IMR-90 (cell line): ENCODE measurements at regions not wholly inside any gene's neighbourhood (a gene's known extent, or its start where the extent isn't known, plus 50 kb on each side); places are given as distances from the start of the nearest gene placed in this dataset.

Experiments
- ATAC-seq: fragments of 200-7000 bp; cut with Tn5 transposase; 2 replicates; pipeline ENCODE4 v1.9.1; 2020; ENCODE audit warnings: low read depth, mild to moderate bottlenecking, moderate library complexity
- BruUV-seq: library from RNA; stranded (reverse); fragments of 400-500 nt; replicated peaks from 2 replicates; lab custom pipeline; 2021; lab: Mats Ljungman, UMichigan
- CTCF ChIA-PET: fragments of 300-600 bp; formaldehyde crosslinking; extraction: SDS; loops from one replicate; lab custom pipeline; 2021; ENCODE audit warnings: antibody characterized with exemption; lab: Yijun Ruan, JAX
- POLR2A ChIA-PET: fragments of 300-600 bp; sonication (Branson Sonifier 250); formaldehyde crosslinking; loops from one replicate; lab custom pipeline; 2022; ENCODE audit warnings: antibody characterized with exemption; ENCODE audit not compliant: unreplicated experiment; lab: Charles Lee
- DNase-seq: peaks from one replicate; pipeline ENCODE4 v3.0.0; 2013
- H2AFZ ChIP-seq: replicated peaks from 2 replicates; pipeline ENCODE3; 2013; ENCODE audit warnings: low read length, mild to moderate bottlenecking; ENCODE audit not compliant: poor library complexity
- H2AK5ac ChIP-seq: 2 replicates; pipeline ENCODE4 v1.6.1; 2013; ENCODE audit warnings: low read depth, low read length, inconsistent platforms
- H2AK9ac ChIP-seq: replicated peaks from 2 replicates; pipeline ENCODE3; 2013; ENCODE audit warnings: mild to moderate bottlenecking, low read depth, low read length, moderate library complexity; ENCODE audit not compliant: poor library complexity
- H2BK120ac ChIP-seq: 2 replicates; pipeline ENCODE4 v1.6.1; 2013; ENCODE audit warnings: low read depth, low read length, inconsistent platforms
- H2BK15ac ChIP-seq: 3 replicates; pipeline ENCODE4 v1.6.1; 2013; ENCODE audit warnings: low read depth, low read length, inconsistent platforms
- H2BK20ac ChIP-seq: 2 replicates; pipeline ENCODE4 v1.6.1; 2013; ENCODE audit warnings: low read depth, mild to moderate bottlenecking, inconsistent platforms, low read length, moderate library complexity
- H2BK5ac ChIP-seq: 2 replicates; pipeline ENCODE4 v1.6.1; 2013; ENCODE audit warnings: mild to moderate bottlenecking, low read depth, low read length, inconsistent platforms; ENCODE audit not compliant: poor library complexity, severe bottlenecking
- H3K14ac ChIP-seq: replicated peaks from 2 replicates; pipeline ENCODE4 v1.6.1; 2013; ENCODE audit warnings: low read depth, low read length, inconsistent platforms
- H3K18ac ChIP-seq: 2 replicates; pipeline ENCODE4 v1.6.1; 2013; ENCODE audit warnings: low read depth, low read length, control low read depth
- H3K23ac ChIP-seq: 2 replicates; pipeline ENCODE4 v1.6.1; 2013; ENCODE audit warnings: low read depth, low read length, inconsistent platforms
- H3K27ac ChIP-seq: 2 replicates; pipeline ENCODE4 v1.5.1; 2013; ENCODE audit warnings: mild to moderate bottlenecking, control low read depth, low read length; ENCODE audit not compliant: insufficient read depth
- H3K27me3 ChIP-seq: 2 replicates; pipeline ENCODE4 v1.6.1; 2013; ENCODE audit warnings: low read length; ENCODE audit not compliant: control insufficient read depth, insufficient read depth
- H3K36me3 ChIP-seq: 2 replicates; pipeline ENCODE4 v1.6.1; 2013; ENCODE audit warnings: low read length, mixed read lengths; ENCODE audit not compliant: control insufficient read depth, insufficient read depth
- H3K4ac ChIP-seq: 2 replicates; pipeline ENCODE4 v1.6.1; 2013; ENCODE audit warnings: low read depth, low read length, inconsistent platforms
- H3K4me1 ChIP-seq: 2 replicates; pipeline ENCODE4 v1.6.1; 2013; ENCODE audit warnings: low read length, mixed read lengths; ENCODE audit not compliant: control insufficient read depth, insufficient read depth
- H3K4me2 ChIP-seq: 2 replicates; pipeline ENCODE4 v1.6.1; 2013; ENCODE audit warnings: low read depth, mild to moderate bottlenecking, control low read depth, low read length, moderate library complexity
- H3K4me3 ChIP-seq: 2 replicates; pipeline ENCODE4 v1.5.1; 2013; ENCODE audit warnings: low read depth, mild to moderate bottlenecking, control low read depth, low read length, moderate library complexity; ENCODE audit not compliant: insufficient read depth
- H3K56ac ChIP-seq: 2 replicates; pipeline ENCODE4 v1.6.1; 2013; ENCODE audit warnings: low read length, inconsistent platforms; ENCODE audit not compliant: insufficient read depth; ENCODE audit errors: extremely low read depth
- H3K79me1 ChIP-seq, 2 experiments: 2 replicates each; pipeline ENCODE4 v1.6.1; 2013; ENCODE audit warnings: low read length in 2 of 2, inconsistent platforms in 1 of 2, low read depth in 1 of 2
- H3K9ac ChIP-seq: 2 replicates; pipeline ENCODE4 v1.6.1; 2013; ENCODE audit warnings: low read depth, low read length, control low read depth
- H3K9me1 ChIP-seq: 2 replicates; pipeline ENCODE4 v1.6.1; 2013; ENCODE audit warnings: low read length, inconsistent platforms; ENCODE audit not compliant: insufficient read depth
- H3K9me3 ChIP-seq: 2 replicates; pipeline ENCODE4 v1.6.1; 2013; ENCODE audit warnings: low read length; ENCODE audit not compliant: control insufficient read depth, insufficient read depth
- H4K20me1 ChIP-seq: 2 replicates; pipeline ENCODE4 v1.6.1; 2013; ENCODE audit warnings: low read length, inconsistent platforms; ENCODE audit not compliant: insufficient read depth
- H4K5ac ChIP-seq: 2 replicates; pipeline ENCODE4 v1.6.1; 2013; ENCODE audit warnings: mild to moderate bottlenecking, low read depth, low read length, control low read depth
- H4K8ac ChIP-seq, 2 experiments: 2 replicates each; pipeline ENCODE4 v1.6.1; 2013; ENCODE audit warnings: low read depth in 2 of 2, low read length in 2 of 2, control low read depth in 1 of 2, inconsistent platforms in 1 of 2
- H4K91ac ChIP-seq: 2 replicates; pipeline ENCODE4 v1.6.1; 2013; ENCODE audit warnings: low read depth, low read length, inconsistent platforms; ENCODE audit not compliant: insufficient read depth
- BHLHE40 ChIP-seq: fragments of 150-350 bp; IDR thresholded peaks from 2 replicates; pipeline ENCODE4 v1.6.1; 2016; ENCODE audit warnings: mild to moderate bottlenecking, low read depth, low read length
- CEBPB ChIP-seq: IDR thresholded peaks from 2 replicates; pipeline ENCODE4 v1.6.1; 2012; ENCODE audit warnings: low read depth, low read length, improper control_type of control experiment
- CHD1 ChIP-seq: IDR thresholded peaks from 2 replicates; pipeline ENCODE4 v1.6.1; 2012; ENCODE audit warnings: low read depth, low read length, improper control_type of control experiment
- ELK1 ChIP-seq: fragments of 150-350 bp; IDR thresholded peaks from 2 replicates; pipeline ENCODE4 v1.6.1; 2016; ENCODE audit warnings: low read depth, mild to moderate bottlenecking, low read length, moderate library complexity, borderline replicate concordance
- FOS ChIP-seq: fragments of 150-350 bp; IDR thresholded peaks from 2 replicates; pipeline ENCODE4 v1.6.1; 2016; ENCODE audit warnings: low read depth, low read length
- MAFK ChIP-seq: IDR thresholded peaks from 2 replicates; pipeline ENCODE4 v1.6.1; 2012; ENCODE audit warnings: low read depth, low read length, improper control_type of control experiment
- MAZ ChIP-seq: IDR thresholded peaks from 2 replicates; pipeline ENCODE4 v1.6.1; 2012; ENCODE audit warnings: low read depth, mild to moderate bottlenecking, low read length, improper control_type of control experiment, moderate library complexity, borderline replicate concordance
- MXI1 ChIP-seq: IDR thresholded peaks from 2 replicates; pipeline ENCODE4 v1.6.1; 2012; ENCODE audit warnings: low read depth, mild to moderate bottlenecking, low read length, moderate library complexity, borderline replicate concordance
- POLR2A ChIP-seq: IDR thresholded peaks from 2 replicates; pipeline ENCODE4 v1.6.1; 2012; ENCODE audit warnings: mild to moderate bottlenecking, low read depth, low read length
- RAD21 ChIP-seq: IDR thresholded peaks from 2 replicates; pipeline ENCODE4 v1.6.1; 2012; ENCODE audit warnings: low read length, improper control_type of control experiment
- RCOR1 ChIP-seq: IDR thresholded peaks from 2 replicates; pipeline ENCODE4 v1.6.1; 2012; ENCODE audit warnings: mild to moderate bottlenecking, low read length, improper control_type of control experiment; ENCODE audit not compliant: insufficient replicate concordance
- RFX5 ChIP-seq: IDR thresholded peaks from 2 replicates; pipeline ENCODE4 v1.8.0; 2012; ENCODE audit warnings: low read depth, mild to moderate bottlenecking, low read length, moderate library complexity
- SMC3 ChIP-seq: fragments of 150-350 bp; IDR thresholded peaks from 2 replicates; pipeline ENCODE4 v1.6.1; 2016; ENCODE audit warnings: low read depth, mild to moderate bottlenecking, antibody characterized with exemption, low read length, moderate library complexity
- WGBS, 2 experiments: methylation state at CpG; one replicate each; pipeline versions ENCODE4 v1.1.5 to v1.1.7; 2013; ENCODE audit warnings: missing lambda C conversion rate in 2 of 2; ENCODE audit not compliant: insufficient read length in 1 of 2; ENCODE audit errors: extremely low coverage in 2 of 2; 5-methylcytosine and 5-hydroxymethylcytosine counted together
- dilution Hi-C: fragments of 300-500 bp; cut with HindIII; formaldehyde crosslinking; loops from one replicate; pipeline ENCODE4 v1.14.3; 2018; ENCODE audit warnings: low sequenced_read_pairs; ENCODE audit not compliant: unreplicated experiment
- in situ Hi-C: fragments of 300-500 bp; cut with MboI; formaldehyde crosslinking; loops from 3 replicates; pipeline ENCODE4 v1.14.3; 2019; ENCODE audit warnings: low sequenced_read_pairs, inconsistent platforms, mixed read lengths
- intact Hi-C: fragments of 100-400 bp; cut with micrococcal nuclease; formaldehyde crosslinking; loops from 2 replicates; pipeline ENCODE4 v1.10.0; 2022
- TF ChIP-seq, protein P1 (sequence below): conservative IDR thresholded peaks from 2 replicates; pipeline ENCODE4 v1.5.1; 2012; ENCODE audit warnings: mild to moderate bottlenecking, low read depth, low read length, improper control_type of control experiment
- TF ChIP-seq, protein P2 (sequence below): fragments of 150-350 bp; IDR thresholded peaks from 2 replicates; pipeline ENCODE4 v1.6.1; 2017; ENCODE audit warnings: mild to moderate bottlenecking, antibody characterized with exemption, low read length, low read depth

DNA sequence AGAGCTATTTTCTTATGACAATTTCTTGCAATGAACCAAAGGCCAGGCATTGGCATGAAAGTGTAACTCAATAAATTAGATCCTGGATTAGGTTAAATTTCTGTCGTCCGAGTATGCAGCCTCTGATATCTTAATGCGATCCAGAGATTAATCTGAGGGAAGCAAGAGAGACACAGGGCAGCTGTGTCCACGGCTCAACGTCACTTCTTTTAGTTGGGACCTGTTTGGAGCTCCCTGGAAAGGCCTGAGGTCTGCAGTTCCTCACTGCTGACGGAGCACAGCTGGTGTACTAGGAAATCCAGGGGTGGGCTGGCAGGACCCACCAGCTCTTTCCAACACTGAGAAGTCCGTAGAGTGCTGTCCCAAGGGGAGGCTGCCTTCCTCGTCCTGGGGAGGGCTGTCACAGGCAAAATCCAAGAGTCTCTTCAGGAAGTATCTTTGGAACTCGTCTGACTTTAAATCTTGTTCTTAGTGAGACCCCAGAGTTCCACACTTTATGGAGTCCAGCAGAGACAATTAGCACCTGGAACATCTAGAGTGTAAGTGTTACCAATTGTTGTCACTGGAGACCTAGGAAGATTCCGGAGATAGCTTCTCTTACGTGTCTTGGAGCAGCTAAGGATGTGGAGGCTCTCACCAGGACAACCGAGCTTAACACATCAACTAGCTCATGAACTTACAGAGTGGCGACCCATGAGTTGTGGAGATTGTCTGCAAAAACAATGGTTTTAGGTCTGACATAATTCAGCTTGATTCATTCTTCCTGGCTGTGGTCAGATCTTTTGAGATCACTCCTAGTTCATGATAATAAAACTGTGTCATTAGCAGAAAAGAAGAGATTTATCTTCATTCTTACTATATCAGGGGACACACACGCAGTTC lies 173.7 kb downstream of the ACKR3 start:
- no peaks in the 10 kb centered on the region for H3K36me3 ChIP-seq
- H3K56ac ChIP-seq, result no peak overlapping the region
- no peak overlapping the region for H4K91ac ChIP-seq
- dilution Hi-C loops, result no loop called here
- no peak overlapping the region for H3K9ac ChIP-seq
- H4K5ac ChIP-seq, result no peak overlapping the region; the same call in 1 of the 2 replicates
- H2BK120ac ChIP-seq, result no peak overlapping the region
- H3K23ac ChIP-seq, result no peak overlapping the region
- H3K9me3 ChIP-seq, result no peaks in the 10 kb centered on the region; the same call in 1 of the 2 replicates
- no peak overlapping the region for H3K27ac ChIP-seq
- no peak overlapping the region for H4K8ac ChIP-seq
- no peak overlapping the region for H3K14ac ChIP-seq
- no peak overlapping the region for H3K4me2 ChIP-seq
- POLR2A ChIA-PET, result no interaction called here
- TF ChIP-seq, protein P1, sequence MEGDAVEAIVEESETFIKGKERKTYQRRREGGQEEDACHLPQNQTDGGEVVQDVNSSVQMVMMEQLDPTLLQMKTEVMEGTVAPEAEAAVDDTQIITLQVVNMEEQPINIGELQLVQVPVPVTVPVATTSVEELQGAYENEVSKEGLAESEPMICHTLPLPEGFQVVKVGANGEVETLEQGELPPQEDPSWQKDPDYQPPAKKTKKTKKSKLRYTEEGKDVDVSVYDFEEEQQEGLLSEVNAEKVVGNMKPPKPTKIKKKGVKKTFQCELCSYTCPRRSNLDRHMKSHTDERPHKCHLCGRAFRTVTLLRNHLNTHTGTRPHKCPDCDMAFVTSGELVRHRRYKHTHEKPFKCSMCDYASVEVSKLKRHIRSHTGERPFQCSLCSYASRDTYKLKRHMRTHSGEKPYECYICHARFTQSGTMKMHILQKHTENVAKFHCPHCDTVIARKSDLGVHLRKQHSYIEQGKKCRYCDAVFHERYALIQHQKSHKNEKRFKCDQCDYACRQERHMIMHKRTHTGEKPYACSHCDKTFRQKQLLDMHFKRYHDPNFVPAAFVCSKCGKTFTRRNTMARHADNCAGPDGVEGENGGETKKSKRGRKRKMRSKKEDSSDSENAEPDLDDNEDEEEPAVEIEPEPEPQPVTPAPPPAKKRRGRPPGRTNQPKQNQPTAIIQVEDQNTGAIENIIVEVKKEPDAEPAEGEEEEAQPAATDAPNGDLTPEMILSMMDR, result no peak
- no peak for TF ChIP-seq RFX5
- TF ChIP-seq FOS, result no peak
- no peak for TF ChIP-seq SMC3
- no peak for TF ChIP-seq POLR2A
- TF ChIP-seq, protein P2, sequence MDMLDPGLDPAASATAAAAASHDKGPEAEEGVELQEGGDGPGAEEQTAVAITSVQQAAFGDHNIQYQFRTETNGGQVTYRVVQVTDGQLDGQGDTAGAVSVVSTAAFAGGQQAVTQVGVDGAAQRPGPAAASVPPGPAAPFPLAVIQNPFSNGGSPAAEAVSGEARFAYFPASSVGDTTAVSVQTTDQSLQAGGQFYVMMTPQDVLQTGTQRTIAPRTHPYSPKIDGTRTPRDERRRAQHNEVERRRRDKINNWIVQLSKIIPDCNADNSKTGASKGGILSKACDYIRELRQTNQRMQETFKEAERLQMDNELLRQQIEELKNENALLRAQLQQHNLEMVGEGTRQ, result no peak
- no peak for TF ChIP-seq BHLHE40
- TF ChIP-seq MAZ, result no peak
- TF ChIP-seq ELK1, result no peak
- TF ChIP-seq RAD21, result no peak
- TF ChIP-seq MXI1, result no peak
- TF ChIP-seq RCOR1, result no peak
- no peak for TF ChIP-seq MAFK
- no peak for TF ChIP-seq CEBPB
- no peak for TF ChIP-seq CHD1
- no peaks in the 10 kb centered on the region; the same call in 1 of the 2 replicates for H3K9me1 ChIP-seq
- H2BK20ac ChIP-seq, result no peak overlapping the region
- no peak for ATAC-seq
- WGBS, 2 experiments, result no CpG with 5 or more reads among the region's 14 CpGs
- H3K27me3 ChIP-seq, result peaks cover 23% of the 10 kb centered on the region
- no peak overlapping the region for H3K4me3 ChIP-seq
- no peaks in the 10 kb centered on the region for H3K79me1 ChIP-seq
- H2BK15ac ChIP-seq, result no peak overlapping the region
- H3K4me1 ChIP-seq, result peaks cover 7% of the 10 kb centered on the region
- no peak overlapping the region for H3K4ac ChIP-seq
- no TSS peak for BruUV-seq
- H2AK5ac ChIP-seq, result no peak overlapping the region
- no peak overlapping the region for H2BK5ac ChIP-seq
- no peak overlapping the region for H2AK9ac ChIP-seq
- no peak overlapping the region for H2AFZ ChIP-seq
- peak; percentile 18 for DNase-seq
- no peak overlapping the region for H3K18ac ChIP-seq
- H4K20me1 ChIP-seq, result no peaks in the 10 kb centered on the region
- intact Hi-C loops, result no loop called here
- in situ Hi-C loops, result no loop called here
- CTCF ChIA-PET, result interaction anchor here (0.8 kb wide), 1 partner anchor 29 kb away, joined by 3 read pairs; no protein-coding TSS in a partner anchor
